RWPE1 (cell line): ENCODE measurements at regions not wholly inside any gene's neighbourhood (a gene's known extent, or its start where the extent isn't known, plus 50 kb on each side); places are given as distances from the start of the nearest gene placed in this dataset.

Experiments
- CTCF ChIA-PET: fragments of 350-600 bp; sonication (Branson Sonifier 250); formaldehyde crosslinking; extraction: SDS; loops from one replicate; lab custom pipeline; 2021; lab: Yijun Ruan, JAX
- POLR2A ChIA-PET: fragments of 400-600 bp; formaldehyde crosslinking; extraction: SDS; loops from one replicate; lab custom pipeline; 2020; ENCODE audit warnings: antibody characterized with exemption; ENCODE audit not compliant: low non-redundant PET; lab: Yijun Ruan, JAX
- DNase-seq: peaks from one replicate; pipeline ENCODE4 v3.0.0; 2012; ENCODE audit warnings: low spot score
- H3K27ac ChIP-seq: fragments of 450-650 bp; 2 replicates; pipeline ENCODE4 v1.5.1; 2017
- CTCF ChIP-seq: fragments of 450-650 bp; conservative IDR thresholded peaks from 2 replicates; pipeline ENCODE4 v1.5.1; 2017; ENCODE audit warnings: low read depth, mild to moderate bottlenecking

GRCh38 chr14:51479584-51480325 lies 172.0 kb upstream of the FRMD6 start:
- ChIA-PET POLR2A (no interaction called here), CTCF (no interaction called here)
- no peak overlapping the region for H3K27ac ChIP-seq
- no peak for DNase-seq
- no peak for TF ChIP-seq CTCF

GRCh38 chr14:51481643-51482042 lies 170.1 kb upstream of the FRMD6 start:
- ChIA-PET CTCF (no interaction called here), POLR2A (no interaction called here)
- DNase-seq, result no peak
- H3K27ac ChIP-seq, result no peak overlapping the region
- TF ChIP-seq CTCF, result no peak

GRCh38 chr14:51482102-51482501 lies 169.6 kb upstream of the FRMD6 start:
- H3K27ac ChIP-seq, result no peak overlapping the region
- TF ChIP-seq CTCF, result no peak
- no peak for DNase-seq
- ChIA-PET POLR2A (no interaction called here), CTCF (no interaction called here)

- no peak for TF ChIP-seq CTCF
- DNase-seq, result no peak
- ChIA-PET POLR2A (no interaction called here), CTCF (no interaction called here)
- no peak overlapping the region for H3K27ac ChIP-seq
These were observed 167.2 kb upstream of the FRMD6 start for GRCh38 chr14:51484485-51484884.

GRCh38 chr14:51485733-51486132 lies 166.0 kb upstream of the FRMD6 start:
- ChIA-PET CTCF (no interaction called here), POLR2A (no interaction called here)
- H3K27ac ChIP-seq, result no peak overlapping the region
- no peak for DNase-seq
- TF ChIP-seq CTCF, result no peak

- no peak for DNase-seq
These were observed 163.9 kb upstream of the FRMD6 start for GRCh38 chr14:51487848-51488247.

More at GRCh38 chr14:51487848-51488247, 163.9 kb upstream of the FRMD6 start:
- H3K27ac ChIP-seq, result peak overlapping the region; percentile 92
- ChIA-PET CTCF (no interaction called here), POLR2A (no interaction called here)
- no peak for TF ChIP-seq CTCF
